Gastroesophageal sphincter (tissue), 3 donors: ENCODE measurements at regions not wholly inside any gene's neighbourhood (a gene's known extent, or its start where the extent isn't known, plus 50 kb on each side); places are given as distances from the start of the nearest gene placed in this dataset.
"Not testable (repeated sequence)": the region's sequence is repeated elsewhere in the genome, so short reads cannot be mapped to it uniquely, and the experiment has no call there.

ENCODE experiments used
- EP300 ChIP-seq: sonication (generic); formaldehyde crosslinking; IDR thresholded peaks from one replicate; pipeline ENCODE4 v1.6.1; 2017; ENCODE audit warnings: antibody characterized with exemption, mild to moderate bottlenecking
- POLR2A ChIP-seq, 2 donors: fragments of 450-650 bp; IDR thresholded peaks; one replicate each; pipeline ENCODE4 v1.6.1; 2017; ENCODE audit warnings: antibody characterized with exemption in 2 of 2, mild to moderate bottlenecking in 2 of 2, moderate library complexity in 1 of 2
- POLR2AphosphoS5 ChIP-seq: sonication (generic); formaldehyde crosslinking; IDR thresholded peaks from one replicate; pipeline ENCODE4 v1.6.1; 2017; ENCODE audit warnings: antibody characterized with exemption
- TF ChIP-seq, protein P1 (sequence below), 4 experiments: fragments of 200-600 bp in 2 of 4; fragments of 450-650 bp in 2 of 4; sonication (generic) in 1 of 4; IDR thresholded peaks; one replicate each; pipeline ENCODE4 v1.5.1; 2017 to 2019; ENCODE audit warnings: antibody characterized with exemption in 4 of 4, mild to moderate bottlenecking in 2 of 4, moderate library complexity in 2 of 4

DNA sequence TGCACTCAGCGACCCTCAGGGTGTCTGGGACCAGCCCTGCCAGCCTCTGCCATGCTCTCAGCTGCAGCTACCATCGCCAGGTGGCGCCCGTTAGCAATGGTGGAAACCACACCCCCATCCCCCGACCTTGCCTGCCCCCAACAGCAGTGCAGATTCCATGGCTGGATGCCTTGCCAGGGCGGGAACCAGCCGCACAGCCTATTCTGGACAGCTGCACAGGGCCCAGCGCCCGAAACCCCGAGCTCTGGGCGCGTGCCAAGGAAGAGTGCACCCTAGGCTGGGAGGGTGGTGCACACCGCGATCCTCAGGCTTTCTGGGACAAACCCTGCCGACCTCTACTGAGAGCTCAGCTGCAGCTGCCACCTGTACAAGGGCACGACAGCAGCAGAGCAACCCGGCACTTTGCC, 88.1 kb downstream of the POTEG start:
- TF ChIP-seq, protein P1, sequence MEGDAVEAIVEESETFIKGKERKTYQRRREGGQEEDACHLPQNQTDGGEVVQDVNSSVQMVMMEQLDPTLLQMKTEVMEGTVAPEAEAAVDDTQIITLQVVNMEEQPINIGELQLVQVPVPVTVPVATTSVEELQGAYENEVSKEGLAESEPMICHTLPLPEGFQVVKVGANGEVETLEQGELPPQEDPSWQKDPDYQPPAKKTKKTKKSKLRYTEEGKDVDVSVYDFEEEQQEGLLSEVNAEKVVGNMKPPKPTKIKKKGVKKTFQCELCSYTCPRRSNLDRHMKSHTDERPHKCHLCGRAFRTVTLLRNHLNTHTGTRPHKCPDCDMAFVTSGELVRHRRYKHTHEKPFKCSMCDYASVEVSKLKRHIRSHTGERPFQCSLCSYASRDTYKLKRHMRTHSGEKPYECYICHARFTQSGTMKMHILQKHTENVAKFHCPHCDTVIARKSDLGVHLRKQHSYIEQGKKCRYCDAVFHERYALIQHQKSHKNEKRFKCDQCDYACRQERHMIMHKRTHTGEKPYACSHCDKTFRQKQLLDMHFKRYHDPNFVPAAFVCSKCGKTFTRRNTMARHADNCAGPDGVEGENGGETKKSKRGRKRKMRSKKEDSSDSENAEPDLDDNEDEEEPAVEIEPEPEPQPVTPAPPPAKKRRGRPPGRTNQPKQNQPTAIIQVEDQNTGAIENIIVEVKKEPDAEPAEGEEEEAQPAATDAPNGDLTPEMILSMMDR (IDR thresholded peaks at IDR 0.05), result not testable (repeated sequence)
- TF ChIP-seq EP300; POLR2A (IDR thresholded peaks at IDR 0.05); POLR2AphosphoS5: not testable (repeated sequence)
